8988T (cell line): ENCODE measurements at regions not wholly inside any gene's neighbourhood (a gene's known extent, or its start where the extent isn't known, plus 50 kb on each side); places are given as distances from the start of the nearest gene placed in this dataset.
A peak's percentile ranks its signal among the peaks of the same experiment; 100 is the strongest.

Experiments
- DNase-seq: peaks from one replicate; pipeline ENCODE4 v3.0.0; 2011

DNA sequence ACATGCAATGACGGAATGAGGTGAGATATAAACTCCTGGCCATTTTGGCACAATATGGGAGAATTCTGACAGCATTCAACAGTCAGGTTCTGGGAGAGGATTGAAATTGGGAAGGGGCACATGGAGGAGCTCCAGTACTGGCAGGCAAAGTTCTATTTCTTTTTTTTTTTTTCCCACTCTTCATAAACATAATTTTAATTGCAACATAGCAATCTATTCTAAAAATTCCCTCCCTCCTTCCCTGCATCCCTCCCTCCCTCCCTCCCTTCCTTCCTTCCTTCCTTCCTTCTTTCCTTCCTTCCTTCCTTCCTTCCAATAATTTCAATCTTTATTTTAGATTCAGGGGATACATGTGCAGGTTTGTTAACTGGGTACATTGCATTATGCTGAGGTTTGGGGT lies 93.2 kb downstream of the PTCSC3 start:
- DNase-seq = no peak

DNA sequence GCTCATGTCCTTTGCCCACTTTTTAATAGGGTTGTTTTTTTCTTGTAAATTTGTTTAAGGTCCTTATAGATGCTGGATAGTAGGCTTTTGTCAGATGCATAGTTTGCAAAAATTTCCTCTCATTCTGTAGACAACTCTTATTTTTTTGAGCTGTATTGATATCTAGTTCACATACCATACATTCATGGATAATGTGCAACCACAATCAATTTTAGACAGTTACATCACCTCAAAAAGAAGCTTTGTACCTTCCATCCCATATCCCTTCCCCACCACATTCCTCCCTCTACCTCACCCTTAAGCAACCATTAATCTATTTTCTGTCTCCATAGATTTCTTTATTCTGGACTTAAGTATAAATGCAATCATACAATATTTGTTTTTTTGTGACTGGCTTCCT lies 98.4 kb downstream of the PTCSC3 start:
- no peak for DNase-seq

- DNase-seq = no peak
Observed at GRCh38 chr14:36076197-36076596, 100.3 kb downstream of the PTCSC3 start.

DNA sequence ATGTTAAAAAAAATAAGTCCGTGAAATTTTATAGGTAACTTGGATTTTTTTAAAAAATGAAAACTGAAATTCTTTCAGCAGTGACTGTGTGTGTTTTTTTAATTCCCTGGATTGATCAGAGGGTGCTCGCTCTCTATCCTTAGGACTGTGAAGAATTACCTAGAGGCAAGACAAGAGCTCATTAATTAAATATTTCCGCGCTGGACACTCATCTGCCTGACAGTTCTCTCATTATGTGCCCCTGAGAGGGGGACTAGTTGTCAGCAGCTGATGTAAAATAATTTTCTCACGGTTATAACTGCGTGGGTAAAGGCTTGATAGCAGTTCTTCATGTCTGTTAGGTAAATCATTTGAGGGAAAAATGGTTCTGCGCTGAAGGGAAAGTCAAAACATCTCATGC lies 101.3 kb downstream of the PTCSC3 start:
- no peak for DNase-seq

DNA sequence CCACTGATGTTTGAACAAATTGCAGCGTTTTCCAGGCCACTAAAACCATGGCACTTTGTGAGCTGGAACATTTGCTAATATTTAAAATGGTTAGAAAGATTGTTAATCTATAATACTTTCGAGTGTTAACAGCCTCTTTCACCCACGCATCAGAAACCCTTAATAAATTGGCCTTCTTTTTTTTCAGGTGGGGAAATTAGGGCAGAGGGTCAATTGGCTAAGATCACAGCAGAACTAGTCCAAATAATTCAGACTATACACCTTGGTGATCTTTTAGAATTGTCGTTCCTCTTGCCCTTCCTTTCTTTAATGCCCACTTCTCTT lies 105.8 kb downstream of the PTCSC3 start:
- DNase-seq = no peak

DNA sequence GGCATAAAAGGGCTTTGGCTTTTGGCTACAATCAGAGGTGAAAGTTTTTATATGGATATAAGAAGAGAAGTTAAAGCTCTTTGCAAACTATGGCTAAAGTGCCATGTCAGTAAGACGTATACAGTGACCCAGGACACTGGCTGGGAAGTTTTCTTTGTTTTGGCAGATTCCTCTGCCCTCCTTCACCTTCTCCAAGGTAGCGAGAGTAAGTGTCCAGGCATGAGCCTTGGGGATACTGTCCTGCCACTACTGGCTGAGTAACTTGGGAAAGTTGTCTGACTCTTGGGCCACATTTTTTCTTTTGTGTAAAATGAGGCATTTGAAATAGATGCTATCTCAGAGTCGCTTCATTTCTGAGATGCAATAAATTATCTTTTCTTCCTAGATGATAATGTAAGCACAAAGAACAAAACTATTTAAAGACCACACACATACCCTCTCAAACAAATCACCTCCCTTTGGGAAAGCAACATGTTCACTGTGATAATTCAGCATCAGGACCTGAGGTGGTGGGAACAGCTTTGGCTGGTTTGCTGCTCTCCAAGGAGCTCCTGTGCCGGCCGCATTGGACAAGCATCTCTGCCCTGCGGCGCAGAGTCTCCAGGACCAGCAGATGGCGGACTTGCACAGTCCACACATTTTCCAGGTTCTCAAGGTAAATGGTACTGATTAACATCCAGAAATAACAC lies 106.3 kb downstream of the PTCSC3 start:
- peak; percentile 18 for DNase-seq

- DNase-seq = peak; percentile 28
Observed at GRCh38 chr14:36069535-36069900, 107.0 kb downstream of the PTCSC3 start.

DNA sequence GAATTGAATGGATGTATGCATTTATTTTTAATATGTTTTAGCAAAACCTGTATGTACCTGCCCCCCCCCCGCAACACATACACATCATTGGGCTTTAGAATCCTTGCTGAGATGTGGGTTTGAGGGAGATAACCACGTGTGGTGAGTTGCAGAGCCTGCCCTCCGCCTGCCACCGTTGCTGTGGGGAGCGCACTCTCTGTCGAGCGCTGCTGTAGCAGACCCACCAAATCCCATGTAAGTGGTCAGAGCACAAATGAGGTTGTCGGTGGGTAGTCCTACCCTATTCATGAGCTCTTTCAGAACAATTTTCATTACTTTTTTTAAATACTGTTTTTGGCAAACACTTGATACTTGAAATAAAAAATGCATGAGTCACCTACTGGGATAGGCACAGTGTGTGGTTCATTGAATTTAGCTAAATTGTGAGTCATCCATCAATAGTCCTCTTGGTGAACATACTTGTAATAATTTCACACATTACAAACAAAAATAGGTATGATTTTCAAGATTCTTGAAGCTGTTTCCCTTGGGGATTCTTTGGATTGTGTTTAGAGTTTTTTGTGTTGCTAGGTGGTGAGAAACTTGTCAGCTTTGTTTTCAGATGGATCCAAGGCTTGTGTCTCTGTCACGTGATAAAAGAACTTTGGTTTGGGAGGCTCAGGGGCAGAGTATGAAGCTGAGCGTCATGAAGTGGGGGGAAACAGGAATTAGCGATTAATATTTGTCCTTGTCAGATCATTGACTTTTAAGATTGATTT lies 107.6 kb downstream of the PTCSC3 start:
- no peak for DNase-seq

- DNase-seq = no peak
Observed at GRCh38 chr14:36067428-36068187, 108.9 kb downstream of the PTCSC3 start.

DNA sequence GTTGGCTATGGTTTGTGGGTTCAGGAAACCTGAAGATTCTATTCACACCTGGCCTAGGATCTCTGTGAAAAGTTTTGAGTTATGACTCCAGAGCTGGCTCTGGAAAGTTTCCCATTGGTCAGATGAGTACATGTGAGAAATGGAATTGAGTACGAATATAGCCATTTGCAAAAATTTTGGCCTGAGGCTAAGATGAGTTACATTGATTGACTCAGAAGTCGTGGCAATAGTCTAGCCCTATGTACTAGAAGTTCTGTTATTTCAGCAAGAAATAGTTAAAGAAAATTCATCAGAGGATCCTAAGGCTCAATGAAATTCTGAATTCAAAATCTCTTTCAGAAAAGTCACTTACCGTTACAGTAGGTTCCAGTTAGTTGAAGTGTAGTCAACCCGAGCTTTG lies 109.9 kb downstream of the PTCSC3 start:
- DNase-seq = no peak

DNA sequence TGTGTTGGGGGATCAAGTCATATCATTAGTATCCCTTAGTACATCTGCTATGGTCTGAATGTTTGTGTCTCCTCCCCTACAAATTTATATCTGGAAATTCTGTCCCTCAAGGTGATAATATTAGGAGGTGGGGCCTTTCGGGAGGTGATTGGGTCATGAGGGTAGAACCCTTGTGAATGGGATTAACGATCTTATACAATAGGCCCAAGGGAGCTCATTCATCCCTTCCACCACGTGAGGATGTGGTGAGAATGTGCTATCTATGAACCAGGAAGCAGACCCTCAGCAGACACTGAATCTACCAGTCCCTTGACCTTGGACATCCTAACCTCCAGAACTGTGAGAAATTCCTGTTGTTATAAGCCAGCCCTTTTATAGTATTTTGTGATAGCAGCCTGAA lies 110.7 kb downstream of the PTCSC3 start:
- no peak for DNase-seq

GRCh38 chr14:36059531-36059930 lies 117.0 kb downstream of the PTCSC3 start:
- DNase-seq = no peak

DNA sequence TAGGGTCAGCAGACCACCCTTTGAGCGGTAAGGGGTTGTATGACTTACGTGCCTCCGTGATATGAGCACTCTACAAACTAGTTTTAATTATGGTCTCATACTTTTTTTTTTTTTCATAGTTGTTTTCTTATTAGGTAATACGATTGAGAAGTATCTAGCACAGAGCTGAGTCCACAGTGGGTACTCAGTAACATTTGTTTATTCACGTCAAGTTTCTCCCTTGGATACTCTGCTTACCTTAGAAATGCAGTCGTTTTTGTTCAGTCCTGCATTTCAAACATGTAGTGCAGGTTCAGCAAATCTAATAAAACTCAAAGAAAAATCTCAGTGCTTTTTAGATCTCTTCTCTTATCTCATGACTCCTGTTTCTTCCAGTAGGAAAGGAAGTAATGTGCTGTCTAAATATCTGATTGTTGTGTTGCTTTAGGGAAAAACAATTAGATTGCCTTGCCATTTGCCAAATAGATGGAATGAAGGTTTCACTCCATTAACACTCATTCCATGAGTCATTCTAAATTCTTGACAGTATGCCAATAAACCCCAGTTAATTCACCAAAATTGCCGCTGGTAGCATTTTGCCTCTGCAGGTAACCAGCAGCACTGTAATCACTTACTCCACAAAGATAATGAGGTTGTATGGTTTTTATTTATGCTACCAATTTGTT lies 118.9 kb downstream of the PTCSC3 start:
- DNase-seq = no peak

DNA sequence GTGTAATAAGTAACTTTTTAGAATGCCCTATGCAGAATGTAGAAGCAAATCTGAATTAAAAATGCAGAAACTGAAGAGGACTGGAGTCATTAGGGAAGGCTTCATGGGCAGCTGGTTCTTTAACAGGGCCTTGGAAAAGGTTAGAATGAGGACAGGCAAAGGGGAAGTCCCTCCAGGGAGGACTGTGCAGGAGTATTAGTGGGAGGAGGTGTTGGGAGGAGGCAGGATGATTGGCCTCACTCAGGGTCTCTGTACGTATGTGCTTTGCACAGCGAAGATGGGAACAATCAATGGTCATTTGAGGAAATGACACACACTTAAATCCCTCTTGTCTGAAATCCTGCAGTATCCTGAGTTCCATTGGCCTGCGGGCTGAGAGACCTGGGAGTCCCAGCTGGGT lies 119.7 kb downstream of the PTCSC3 start:
- no peak for DNase-seq

DNA sequence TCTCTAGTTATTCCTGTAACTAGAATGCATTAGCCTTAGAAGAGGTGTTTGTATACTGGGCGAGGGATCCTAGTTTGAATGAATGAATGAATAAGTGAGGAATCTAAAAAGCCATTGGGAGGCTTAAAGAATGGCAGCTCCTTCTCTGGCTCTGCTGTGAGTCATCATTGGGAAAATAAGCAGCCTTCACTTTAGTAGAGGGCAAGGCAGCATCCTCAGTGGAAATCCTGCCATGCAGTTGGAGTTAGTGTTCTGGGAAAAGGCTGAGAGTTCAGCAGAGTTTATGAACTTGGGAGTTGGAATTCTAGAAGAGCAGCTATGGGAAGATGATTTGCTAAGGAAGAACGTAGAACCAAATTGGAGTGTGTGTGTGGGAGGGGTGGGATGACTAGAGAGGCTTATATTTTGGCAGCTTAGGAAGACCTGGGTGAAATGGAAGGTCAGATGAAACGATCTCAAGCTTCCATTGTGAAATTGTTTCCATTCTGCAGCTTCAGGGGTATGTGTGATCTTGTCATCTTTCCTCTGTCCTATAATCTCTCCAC lies 120.8 kb downstream of the PTCSC3 start:
- no peak for DNase-seq

DNA sequence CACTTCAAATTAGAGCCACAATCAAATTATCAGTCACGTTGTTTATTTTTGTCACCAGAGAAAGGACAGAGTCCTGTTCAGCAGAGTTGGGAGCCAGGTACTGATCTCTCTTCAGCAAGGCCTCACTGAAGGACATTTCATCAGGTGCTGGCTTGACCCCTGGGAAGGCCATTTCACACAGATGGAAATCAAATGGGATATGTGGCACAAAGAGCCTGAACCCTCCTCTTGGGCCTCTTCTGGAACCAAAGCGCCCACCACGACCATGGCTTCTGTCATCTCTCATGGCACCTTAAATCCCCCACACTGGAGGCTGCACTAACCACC lies 121.5 kb downstream of the PTCSC3 start:
- DNase-seq = no peak

DNA sequence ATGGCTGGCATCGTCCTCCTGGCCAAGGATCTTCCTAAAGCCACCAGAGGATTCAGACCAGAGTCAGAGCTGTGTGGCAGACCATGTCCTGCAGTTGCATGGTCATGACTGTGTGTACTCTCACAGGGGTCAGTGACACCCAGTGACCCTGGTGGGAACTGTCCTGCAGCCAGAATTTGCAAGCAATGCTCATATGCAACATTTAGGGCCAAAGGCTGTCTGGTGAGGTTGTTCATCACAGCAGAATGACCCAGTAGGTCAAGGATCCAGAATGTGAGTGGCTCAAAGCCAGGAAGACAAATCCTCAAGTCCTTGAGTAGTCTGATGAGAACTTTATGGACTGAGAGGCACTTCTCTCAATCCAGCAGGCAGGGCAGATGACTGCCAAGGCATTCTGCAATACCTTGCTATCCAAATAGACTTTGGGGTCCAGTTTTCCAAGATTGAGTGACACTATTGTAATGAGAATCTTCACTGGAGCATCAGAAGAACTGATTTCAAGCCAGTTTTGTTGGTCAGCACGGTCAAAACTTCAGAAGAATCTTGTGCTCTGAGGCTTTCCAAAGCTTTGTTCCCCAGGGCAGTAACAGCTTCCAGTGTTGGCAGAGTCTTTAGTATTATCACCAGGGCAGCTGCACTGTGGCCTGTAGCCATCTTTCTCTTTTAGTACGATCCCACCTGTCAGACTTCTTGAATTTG lies 122.0 kb downstream of the PTCSC3 start:
- DNase-seq = no peak

GRCh38 chr14:36052681-36053080 lies 123.8 kb downstream of the PTCSC3 start:
- DNase-seq = no peak

DNA sequence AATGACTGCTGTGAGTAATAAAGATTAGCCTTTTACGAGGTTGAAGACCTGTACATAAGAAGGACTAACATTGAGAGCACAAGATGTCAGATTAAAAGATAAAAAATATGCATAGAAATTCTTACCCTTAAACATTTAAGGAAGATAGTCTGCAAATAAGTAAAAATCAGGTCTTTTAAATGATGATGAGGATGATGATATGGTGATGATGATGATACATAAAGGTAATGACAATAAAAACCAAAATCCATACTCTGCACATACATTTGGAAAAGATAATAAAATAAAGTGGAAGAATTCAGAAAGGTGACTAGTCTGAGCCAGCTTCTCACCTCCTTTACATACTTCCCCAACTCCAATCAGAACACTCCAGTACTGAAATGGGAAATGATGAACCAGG lies 124.5 kb downstream of the PTCSC3 start:
- no peak for DNase-seq

GRCh38 chr14:36048667-36049066 lies 127.9 kb downstream of the PTCSC3 start:
- DNase-seq = no peak

DNA sequence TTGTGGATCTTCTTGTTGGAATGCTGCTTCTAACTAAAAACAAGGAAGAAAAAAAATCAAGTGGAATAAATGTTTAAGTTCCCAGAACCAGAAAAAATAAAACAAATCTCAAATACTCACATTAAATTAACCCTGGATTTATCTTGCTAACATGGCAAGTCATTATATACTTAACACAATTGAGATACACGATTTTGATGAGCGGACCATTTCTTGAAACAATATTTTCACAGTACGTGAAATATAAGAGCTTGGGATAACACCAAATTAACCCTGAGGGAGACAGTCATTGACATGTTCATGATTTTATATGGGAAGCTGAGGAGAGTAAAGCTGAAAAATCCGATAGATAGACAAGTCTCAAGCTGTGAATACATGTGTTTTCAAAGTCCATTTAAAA lies 128.6 kb downstream of the PTCSC3 start:
- no peak for DNase-seq

- DNase-seq = no peak
Observed at GRCh38 chr14:36035675-36036074, 140.8 kb downstream of the PTCSC3 start.

DNA sequence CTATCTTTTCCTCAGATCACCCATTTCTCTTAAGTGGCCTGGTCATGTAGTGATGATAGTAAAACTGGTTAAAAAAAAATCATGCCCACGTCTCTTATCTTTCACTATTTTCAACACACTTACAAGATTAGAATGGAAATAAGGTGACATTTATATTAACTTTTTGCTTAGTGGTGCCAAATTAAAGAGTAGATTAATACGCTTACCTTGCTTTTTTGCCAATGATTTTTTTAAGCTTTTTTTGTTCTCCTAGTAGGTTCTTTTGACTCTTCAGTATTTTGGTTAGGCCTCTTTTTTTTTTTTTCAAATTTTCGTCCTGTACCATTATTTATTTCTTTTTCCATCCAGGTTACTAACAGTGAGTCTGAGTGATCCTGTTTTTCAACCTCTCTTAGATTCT lies 147.9 kb downstream of the PTCSC3 start:
- no peak for DNase-seq
